GM21717 (cell line): ENCODE measurements at regions not wholly inside any gene's neighbourhood (a gene's known extent, or its start where the extent isn't known, plus 50 kb on each side); places are given as distances from the start of the nearest gene placed in this dataset.
A peak's percentile ranks its signal among the peaks of the same experiment; 100 is the strongest.
"Not testable (repeated sequence)": the region's sequence is repeated elsewhere in the genome, so short reads cannot be mapped to it uniquely, and the experiment has no call there.

Source experiments
- ATAC-seq: cut with Tn5 transposase; IDR thresholded peaks from one replicate; pipeline ENCODE4 v1.9.1; 2021; ENCODE audit warnings: mild to moderate bottlenecking, moderate library complexity; ENCODE audit not compliant: unreplicated experiment

DNA sequence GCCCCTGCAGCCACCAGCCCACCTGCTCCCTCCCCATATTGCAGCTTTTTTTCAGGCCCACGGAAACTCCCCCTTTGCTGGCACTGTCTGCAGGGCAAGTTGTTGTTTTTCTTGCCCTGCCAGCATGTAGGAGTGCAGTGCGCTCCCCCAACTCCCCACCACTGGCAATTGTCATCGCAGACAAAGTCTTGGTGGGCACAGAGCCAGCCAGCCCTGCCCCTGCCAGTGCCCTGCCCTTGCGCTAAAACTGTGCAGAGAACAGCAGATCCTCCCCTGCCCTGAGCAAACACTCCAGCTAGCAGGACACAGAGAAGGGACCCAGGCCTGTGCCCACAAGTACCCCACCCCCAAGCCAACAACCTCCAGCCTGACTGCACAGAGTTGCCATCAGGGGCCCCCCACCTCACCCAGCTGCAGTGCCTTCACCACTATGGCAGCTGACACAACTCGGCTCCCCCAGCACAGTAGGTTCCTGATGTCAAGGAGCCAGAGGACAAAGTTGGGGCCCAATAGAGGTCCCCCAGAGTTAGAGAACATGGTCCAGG is 158.1 kb upstream of the ARHGAP42 start:
- ATAC-seq = no peak

DNA sequence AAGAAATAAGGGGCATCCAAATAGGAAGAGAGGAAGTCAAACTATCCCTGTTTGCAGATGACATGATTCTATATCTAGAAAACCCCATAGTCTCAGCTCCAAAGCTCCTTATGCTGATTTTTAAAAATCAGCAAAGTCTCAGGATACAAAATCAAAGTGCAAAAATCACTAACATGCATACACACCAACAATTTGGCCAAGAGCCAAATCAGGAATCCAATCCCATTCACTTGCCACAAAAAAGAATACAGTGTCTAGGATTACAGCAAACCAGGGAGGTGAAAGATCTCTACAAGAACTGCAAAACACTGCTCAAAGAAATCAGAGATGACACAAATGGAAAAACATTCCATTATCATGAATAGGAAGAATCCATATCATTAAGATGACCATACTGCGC is 155.8 kb upstream of the ARHGAP42 start:
- not testable (repeated sequence) for ATAC-seq

GRCh38 chr11:100536979-100537378 is 150.1 kb upstream of the ARHGAP42 start:
- ATAC-seq = no peak

GRCh38 chr11:100543386-100543785 is 143.7 kb upstream of the ARHGAP42 start:
- no peak for ATAC-seq

GRCh38 chr11:100545556-100545955 is 141.5 kb upstream of the ARHGAP42 start:
- ATAC-seq = no peak

GRCh38 chr11:100545970-100546369 is 141.1 kb upstream of the ARHGAP42 start:
- no peak for ATAC-seq

DNA sequence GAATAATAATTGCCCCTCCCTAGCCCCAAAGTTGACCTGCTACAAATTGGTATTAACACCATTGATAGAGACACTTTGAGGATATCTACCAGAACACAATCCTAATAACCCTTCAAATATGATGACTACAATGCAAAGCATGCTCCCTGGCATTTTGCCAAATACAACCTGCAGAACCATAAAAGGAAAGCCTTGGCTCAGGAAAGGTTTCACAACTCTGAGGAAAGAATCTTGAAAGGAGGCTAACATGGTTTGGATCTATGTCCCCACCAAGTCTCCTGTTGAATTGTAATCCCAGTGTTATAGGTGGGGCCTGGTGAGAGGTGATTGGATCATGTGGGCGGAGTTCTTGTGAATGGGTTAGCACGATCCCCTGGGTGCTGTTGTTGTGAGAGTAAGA is 140.4 kb upstream of the ARHGAP42 start:
- ATAC-seq = no peak

GRCh38 chr11:100550298-100550697 is 136.8 kb upstream of the ARHGAP42 start:
- no peak for ATAC-seq

DNA sequence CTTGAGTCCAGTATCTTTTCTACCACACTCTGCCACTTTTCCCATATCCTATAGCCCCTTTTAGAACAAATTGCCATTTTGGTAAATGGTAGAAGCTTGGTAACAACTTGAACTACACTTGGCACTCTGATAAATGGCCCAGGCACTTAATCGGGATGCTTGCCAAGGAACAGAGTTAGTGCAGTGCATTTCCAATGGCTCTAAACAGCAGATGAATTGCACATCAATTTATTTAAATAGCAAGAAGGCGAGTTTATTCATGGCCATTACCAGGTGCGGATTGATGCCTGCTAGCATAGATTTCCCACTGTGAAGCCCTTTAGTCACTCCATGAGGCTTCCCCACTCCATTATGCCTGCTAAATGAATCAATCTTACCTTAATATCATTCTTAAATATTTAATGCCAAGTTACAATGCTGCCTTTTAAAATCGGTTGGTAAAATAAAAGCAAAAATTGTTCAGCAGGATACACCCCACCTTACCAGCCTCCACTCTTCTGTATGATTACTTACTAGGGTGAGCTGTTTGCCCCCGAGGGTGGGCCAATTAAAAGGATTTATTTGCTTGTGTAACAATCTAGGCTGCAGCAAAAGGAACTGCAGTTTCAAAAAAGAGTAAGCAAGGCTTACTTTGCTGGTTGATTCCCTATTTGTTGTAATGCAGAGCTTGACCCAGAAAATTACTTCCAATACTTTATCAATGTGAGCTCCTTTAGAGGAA is 136.0 kb upstream of the ARHGAP42 start:
- ATAC-seq = no peak

DNA sequence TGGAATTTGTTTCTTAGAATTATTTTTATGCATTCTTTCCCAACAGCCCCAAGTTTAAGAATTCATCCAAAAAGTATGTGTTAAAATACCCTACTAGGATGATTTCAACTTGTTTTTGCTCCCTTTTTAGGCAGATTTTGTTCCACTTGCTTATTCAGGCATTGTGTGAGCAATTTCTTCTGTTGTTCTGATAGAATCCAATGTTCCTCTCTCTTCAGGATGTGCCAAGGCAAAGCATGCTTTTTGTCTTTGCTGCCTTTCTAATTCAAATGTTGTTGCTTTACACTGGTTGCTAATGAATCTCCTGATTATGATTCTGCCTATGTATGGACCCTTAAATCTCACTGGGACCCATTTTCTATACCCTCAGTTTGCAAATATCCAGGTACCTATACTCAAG is 131.2 kb upstream of the ARHGAP42 start:
- ATAC-seq = no peak

GRCh38 chr11:100556781-100557180 is 130.3 kb upstream of the ARHGAP42 start:
- ATAC-seq = no peak

DNA sequence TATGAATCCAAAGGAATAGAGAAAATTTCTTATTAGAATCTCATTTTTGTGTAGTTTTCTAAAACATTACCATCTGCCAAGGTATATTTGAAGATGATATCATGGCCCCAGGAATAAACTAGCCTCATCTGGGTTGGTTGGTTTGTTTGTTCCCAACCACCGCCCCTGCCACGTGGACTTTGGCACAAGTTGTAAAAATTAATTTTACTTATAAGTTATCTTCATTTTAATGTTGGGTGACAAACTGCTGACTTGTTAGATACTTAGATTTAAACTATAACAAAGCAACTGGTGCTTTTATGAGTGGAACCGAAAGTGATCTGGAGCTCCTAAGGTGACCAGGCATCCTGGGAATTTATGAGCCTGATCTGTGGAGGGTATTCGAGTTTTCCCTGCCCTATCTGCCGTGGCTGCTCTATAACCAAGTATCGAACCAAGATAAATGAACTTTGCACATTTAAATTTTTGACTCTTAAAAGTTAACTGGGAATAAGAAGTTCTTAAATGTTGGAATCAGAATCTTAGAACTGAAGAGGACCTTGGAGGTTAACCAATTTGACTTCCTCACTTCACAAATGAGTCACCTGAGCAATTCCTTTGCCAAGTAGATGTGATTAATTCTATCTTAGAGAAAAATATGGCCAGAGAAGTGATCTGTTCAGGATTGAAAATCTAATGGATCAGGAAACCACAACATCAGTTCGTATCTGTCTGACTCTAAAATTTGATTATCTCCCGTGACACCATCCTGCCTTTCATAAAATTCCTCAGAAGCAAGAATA is 129.1 kb upstream of the ARHGAP42 start:
- ATAC-seq = no peak

DNA sequence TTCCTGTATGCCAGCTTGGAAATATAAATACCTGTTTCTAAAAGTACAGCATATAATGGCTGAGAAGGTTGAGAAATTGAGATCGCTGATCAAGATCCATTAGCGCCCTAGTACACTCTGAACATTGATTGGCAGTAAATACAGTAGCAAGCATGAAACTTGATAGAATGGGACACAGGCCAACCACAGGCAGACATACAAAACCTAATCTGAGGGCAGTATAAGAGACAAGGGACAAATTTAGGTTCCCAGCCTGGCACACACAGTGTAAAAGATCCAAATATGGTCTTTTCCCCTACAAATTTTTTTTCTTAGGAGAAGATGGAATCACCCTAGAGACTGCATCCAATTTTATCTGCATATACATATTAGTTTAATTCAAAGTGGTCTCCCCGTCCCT is 126.5 kb upstream of the ARHGAP42 start:
- no peak for ATAC-seq

DNA sequence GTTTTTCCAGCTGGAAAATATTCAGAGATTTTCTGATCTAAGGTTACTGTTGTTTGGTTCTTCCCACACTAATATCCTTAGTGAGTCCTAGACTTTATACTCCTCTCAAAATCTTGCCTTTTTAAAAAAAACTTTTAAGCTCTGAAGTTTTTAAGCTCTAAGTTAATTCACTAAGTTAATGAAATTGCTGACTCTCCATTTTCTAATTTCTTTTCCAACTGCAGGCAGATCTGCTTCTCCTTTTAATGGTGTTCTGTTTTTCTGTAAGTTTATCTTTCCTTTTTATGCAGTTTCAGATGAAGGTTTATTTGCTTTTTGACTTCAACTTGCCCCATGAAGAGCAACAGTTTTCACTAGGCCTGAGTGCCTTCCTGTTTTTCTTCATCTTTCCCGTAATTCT is 125.8 kb upstream of the ARHGAP42 start:
- ATAC-seq = no peak

DNA sequence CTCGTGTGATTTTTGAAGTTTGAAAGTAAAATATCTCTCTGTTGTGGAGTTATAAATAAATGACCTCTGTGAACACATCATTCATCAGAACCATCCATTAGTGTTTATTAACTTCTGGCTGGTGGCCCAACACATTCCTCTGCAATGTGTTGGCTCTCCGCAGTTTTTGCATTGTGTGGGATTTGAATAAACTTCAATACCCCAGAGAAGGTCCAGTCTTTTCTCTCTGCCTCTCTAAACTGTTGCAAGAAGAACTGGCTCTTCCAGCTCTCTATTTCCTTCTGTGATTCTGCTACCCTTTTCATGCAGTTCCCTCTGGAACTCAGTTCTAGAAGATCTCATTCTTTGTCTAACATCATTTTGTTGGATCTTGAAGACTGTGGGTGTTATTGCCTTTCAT is 125.0 kb upstream of the ARHGAP42 start:
- no peak for ATAC-seq

GRCh38 chr11:100563541-100564280 is 123.4 kb upstream of the ARHGAP42 start:
- no peak for ATAC-seq

GRCh38 chr11:100573911-100574513 is 113.1 kb upstream of the ARHGAP42 start:
- no peak for ATAC-seq

GRCh38 chr11:100574894-100575769 is 112.0 kb upstream of the ARHGAP42 start:
- ATAC-seq = no peak

- ATAC-seq = peak; percentile 79
Measured at GRCh38 chr11:100575860-100576717, 111.0 kb upstream of the ARHGAP42 start.
